Spleen (tissue), 7 donors: ENCODE measurements at regions not wholly inside any gene's neighbourhood (a gene's known extent, or its start where the extent isn't known, plus 50 kb on each side); places are given as distances from the start of the nearest gene placed in this dataset.

Experiments
- CTCF ChIP-seq, 11 experiments: fragments of 200-600 bp in 7 of 11; fragments of 450-650 bp in 4 of 11; sonication (generic) in 4 of 11; IDR thresholded peaks in 8 of 11; conservative IDR thresholded peaks in 3 of 11; 1 replicate in 7 of 11; 2 replicates in 4 of 11; pipeline versions ENCODE4 v1.4.0 to v1.8.0; 2016 to 2021; ENCODE audit warnings: antibody characterized with exemption in 11 of 11, inconsistent platforms in 4 of 11, mild to moderate bottlenecking in 1 of 11
- POLR2AphosphoS5 ChIP-seq, 3 donors: sonication (generic); formaldehyde crosslinking; IDR thresholded peaks; one replicate each; pipeline ENCODE4 v1.5.1; 2017; ENCODE audit warnings: antibody characterized with exemption in 3 of 3
- donor health status: DM: no; HTN: no; CAD: no; lungs with moderate emphysema.
- donor health status: DM: no; HTN: no; CAD: no.
- donor health status: DM: no; HTN: no; CAD: no.

DNA sequence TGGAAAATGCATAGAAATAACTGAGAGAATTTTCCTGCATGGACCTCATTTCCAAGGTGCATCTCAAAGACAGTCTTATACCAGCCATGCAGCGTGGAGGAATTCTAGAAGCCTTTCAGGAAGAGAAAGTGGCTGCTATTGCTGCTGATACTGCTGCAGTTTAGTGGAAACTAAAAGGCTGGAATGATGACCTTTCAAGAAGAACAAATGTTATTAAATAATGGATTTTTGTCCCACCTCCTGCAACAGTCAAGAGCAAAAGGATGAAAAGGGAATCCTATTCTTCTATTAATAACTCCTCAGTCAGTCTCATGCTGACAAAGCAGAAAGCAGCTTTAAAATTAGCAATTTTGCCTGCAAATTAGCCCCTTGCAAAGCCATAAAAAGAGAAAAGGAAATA lies 68.2 kb upstream of the C1orf87 start:
- no peak for TF ChIP-seq CTCF (IDR thresholded peaks at IDR 0.05 in 8 of 11, conservative IDR thresholded peaks at IDR 0.05 in 3 of 11)
- TF ChIP-seq POLR2AphosphoS5 (IDR thresholded peaks at IDR 0.05), result no peak
